Heart left ventricle (tissue), 16 donors: ENCODE measurements at regions not wholly inside any gene's neighbourhood (a gene's known extent, or its start where the extent isn't known, plus 50 kb on each side); places are given as distances from the start of the nearest gene placed in this dataset.
A peak's percentile ranks its signal among the peaks of the same experiment; 100 is the strongest.

Source experiments
- ATAC-seq, 4 donors: fragments of 200-7000 bp; cut with Tn5 transposase; one replicate each; pipeline ENCODE4 v1.9.1; 2020 to 2022; ENCODE audit warnings: moderate library complexity in 4 of 4, mild to moderate bottlenecking in 3 of 4, moderate number of reproducible peaks in 1 of 4
- DNase-seq, 5 donors: peaks; one replicate each; pipeline ENCODE4 v3.0.0-alpha.2; 2020
- H3K27ac ChIP-seq, 12 donors: fragments of 200-600 bp; sonication (generic) in 4 of 12; one replicate each; pipeline versions ENCODE4 v1.5.0 to v1.8.0; 2016 to 2022; ENCODE audit warnings: mild to moderate bottlenecking in 2 of 12
- H3K27me3 ChIP-seq, 9 donors: fragments of 200-600 bp; sonication (generic) in 2 of 9; one replicate each; pipeline versions ENCODE4 v1.5.1 to v1.8.0; 2016 to 2022; ENCODE audit warnings: mild to moderate bottlenecking in 3 of 9
- H3K36me3 ChIP-seq, 9 donors: fragments of 200-600 bp; sonication (generic) in 2 of 9; one replicate each; pipeline versions ENCODE4 v1.5.0 to v1.8.0; 2018 to 2022; ENCODE audit warnings: mild to moderate bottlenecking in 2 of 9
- H3K4me1 ChIP-seq, 12 donors: fragments of 200-600 bp; sonication (generic) in 4 of 12; one replicate each; pipeline versions ENCODE4 v1.5.0 to v1.8.0; 2016 to 2022; ENCODE audit warnings: mild to moderate bottlenecking in 3 of 12
- H3K4me3 ChIP-seq, 12 donors: fragments of 200-600 bp; sonication (generic) in 4 of 12; one replicate each; pipeline versions ENCODE4 v1.5.0 to v1.8.0; 2017 to 2022; ENCODE audit warnings: mild to moderate bottlenecking in 9 of 12, moderate library complexity in 4 of 12
- H3K9me3 ChIP-seq, 12 donors: fragments of 200-600 bp; sonication (generic) in 4 of 12; one replicate each; pipeline versions ENCODE4 v1.5.0 to v1.8.0; 2016 to 2022; ENCODE audit warnings: mild to moderate bottlenecking in 1 of 12
- CTCF ChIP-seq, 12 donors: fragments of 200-600 bp; sonication (generic) in 4 of 12; IDR thresholded peaks; one replicate each; pipeline versions ENCODE4 v1.5.0 to v1.8.0; 2018 to 2022; ENCODE audit warnings: antibody characterized with exemption in 12 of 12, mild to moderate bottlenecking in 5 of 12
- POLR2A ChIP-seq, 2 donors: fragments of 450-650 bp; IDR thresholded peaks; one replicate each; pipeline ENCODE4 v1.6.1; 2017; ENCODE audit warnings: antibody characterized with exemption in 2 of 2, mild to moderate bottlenecking in 2 of 2, moderate library complexity in 2 of 2
- WGBS, 4 donors: extraction: QIAGEN DNeasy Blood & Tissue Kit in 2 of 4; methylation state at CpG; one replicate each; pipeline versions ENCODE4 v1.1.5 to v1.1.7; 2013 to 2018; 5-methylcytosine and 5-hydroxymethylcytosine counted together
- intact Hi-C, 10 donors: fragments of 100-400 bp; cut with DNase I; formaldehyde crosslinking; loops; one replicate each; pipeline versions ENCODE4 v1.11.1 to v1.14.2; 2022
- donor health status: ischemic (EF 13 %, LVEDD 7.1; RV severe dilation, severe dysfunction).
- donor health status: healthy with polysubstance abuse.
- donor health status: DM: no; HTN: yes; CAD: no.
- donor health status: DM: no; HTN: no; CAD: no.
- donor health status: ischemic (EF 25% LVEDD 6.9; RV normal size, moderate dysfunction).
- donor health status: ischemic (EF 25% LVEDD 5.7; RV mildly dilated, moderate dysfunction).
- donor health status: healthy.
- donor health status: DM: yes; HTN: yes; CAD: no.
- donor health status: ischemic (EF 35%, LVEDD 5.7; RV mildly dilated, moderate dysfunction).
- donor health status: nonischemic (EF 11% LVEDD 7.7; RV severe dilation, severe dysfunction).
- donor health status: DM: yes; HTN: yes; CAD: no.
- donor health status: PGD.
- donor health status: ischemic (EF 29% LVEDD 5.4; RV normal size, mild dysfunction).
- donor health status: nonischemic (EF 23%, LVEDD 6.1; RV moderate dilation, normal function).

- Histone ChIP-seq H3K27ac (no peak overlapping the region), H3K9me3 (no peaks in the 10 kb centered on the region), H3K4me1 (peaks cover 0 to 31% (median 0%) of the 10 kb centered on the region in 12 donors), H3K4me3 (no peak overlapping the region), H3K27me3 (no peaks in the 10 kb centered on the region), H3K36me3 (no peaks in the 10 kb centered on the region)
- no peak for DNase-seq
- ATAC-seq, result peak in 2 of 4 donors; percentile 58 to 75
- no peak for TF ChIP-seq POLR2A (IDR thresholded peaks at IDR 0.05)
- no peak for TF ChIP-seq CTCF (IDR thresholded peaks at IDR 0.05)
- intact Hi-C loops, result no loop called here
- WGBS, 4 donors, result 70 to 79% (median 72%) methylated on average over 6 of the region's 6 CpGs
These were observed 245.0 kb upstream of the FN1 start for GRCh38 chr2:215680605-215681598.

- intact Hi-C loops, result no loop called here
- Histone ChIP-seq H3K36me3 (no peaks in the 10 kb centered on the region), H3K9me3 (peaks cover 0 to 6% (median 0%) of the 10 kb centered on the region in 12 donors), H3K4me1 (peaks cover 0 to 22% (median 0%) of the 10 kb centered on the region in 12 donors), H3K27ac (no peak overlapping the region), H3K27me3 (no peaks in the 10 kb centered on the region), H3K4me3 (no peak overlapping the region)
- TF ChIP-seq CTCF (IDR thresholded peaks at IDR 0.05) (no peak), POLR2A (IDR thresholded peaks at IDR 0.05) (no peak)
- no peak for ATAC-seq
- DNase-seq, result no peak
These were observed 242.2 kb upstream of the FN1 start for GRCh38 chr2:215678094-215678493.

GRCh38 chr2:215677481-215677880, 241.6 kb upstream of the FN1 start:
- TF ChIP-seq CTCF (IDR thresholded peaks at IDR 0.05) (no peak), POLR2A (IDR thresholded peaks at IDR 0.05) (no peak)
- Histone ChIP-seq H3K4me1 (peaks cover 0 to 21% (median 0%) of the 10 kb centered on the region in 12 donors), H3K9me3 (peaks cover 0 to 10% (median 0%) of the 10 kb centered on the region in 12 donors), H3K27me3 (no peaks in the 10 kb centered on the region), H3K27ac (no peak overlapping the region), H3K36me3 (no peaks in the 10 kb centered on the region), H3K4me3 (no peak overlapping the region)
- 76 to 83% (median 78%) methylated on average over 2 of the region's 2 CpGs for WGBS, 4 donors
- DNase-seq (no peak), ATAC-seq (no peak)
- intact Hi-C loops, result no loop called here

GRCh38 chr2:215672406-215672805, 236.5 kb upstream of the FN1 start:
- WGBS, 4 donors, result 53 to 59% (median 58%) methylated on average over 1 of the region's 1 CpG
- ATAC-seq, result no peak
- Histone ChIP-seq H3K27me3 (peaks cover 0 to 5% (median 0%) of the 10 kb centered on the region in 9 donors), H3K4me3 (no peak overlapping the region), H3K4me1 (peaks cover 0 to 14% (median 8%) of the 10 kb centered on the region in 12 donors), H3K9me3 (peaks cover 0 to 12% (median 0%) of the 10 kb centered on the region in 12 donors), H3K27ac (no peak overlapping the region), H3K36me3 (no peaks in the 10 kb centered on the region)
- intact Hi-C loops, result no loop called here
- no peak for DNase-seq
- TF ChIP-seq CTCF (IDR thresholded peaks at IDR 0.05), result no peak
